ENCODE measurements at regions not wholly inside any gene's neighbourhood (a gene's known extent, or its start where the extent isn't known, plus 50 kb on each side); places are given as distances from the start of the nearest gene placed in this dataset.

- in situ Hi-C loops (cut with HindIII; ENCODE audit: low pct_ligation_motif_present, low pct_unique_long_range_greater_than_20kb, low sequenced_read_pairs): no loop called here
- no peak for DNase-seq
These were observed 108.5 kb upstream of the NXT1 start for GRCh38 chr20:23242104-23242503.

DNA sequence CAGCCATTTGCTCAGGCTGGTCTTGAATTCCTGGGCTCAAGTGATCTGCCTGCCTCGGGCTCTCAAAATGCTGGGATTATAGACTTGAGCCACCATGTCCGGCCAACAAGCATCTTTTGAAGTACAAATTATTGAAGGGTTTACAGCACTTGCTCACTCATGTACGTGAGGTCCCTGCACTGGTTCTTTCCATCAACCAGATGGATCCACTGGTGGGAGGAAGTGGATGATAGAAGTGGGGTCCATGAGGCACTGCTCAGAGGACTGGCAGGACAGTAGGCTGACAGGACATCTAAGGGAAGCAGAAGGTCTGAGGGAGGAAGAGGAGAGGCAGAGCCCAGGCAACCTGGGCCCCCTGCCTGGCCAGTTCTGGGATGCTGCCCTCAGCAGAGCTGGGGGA lies 109.2 kb upstream of the NXT1 start:
- no peak for DNase-seq
- in situ Hi-C loops (cut with HindIII; ENCODE audit: low pct_ligation_motif_present, low pct_unique_long_range_greater_than_20kb, low sequenced_read_pairs): no loop called here

DNA sequence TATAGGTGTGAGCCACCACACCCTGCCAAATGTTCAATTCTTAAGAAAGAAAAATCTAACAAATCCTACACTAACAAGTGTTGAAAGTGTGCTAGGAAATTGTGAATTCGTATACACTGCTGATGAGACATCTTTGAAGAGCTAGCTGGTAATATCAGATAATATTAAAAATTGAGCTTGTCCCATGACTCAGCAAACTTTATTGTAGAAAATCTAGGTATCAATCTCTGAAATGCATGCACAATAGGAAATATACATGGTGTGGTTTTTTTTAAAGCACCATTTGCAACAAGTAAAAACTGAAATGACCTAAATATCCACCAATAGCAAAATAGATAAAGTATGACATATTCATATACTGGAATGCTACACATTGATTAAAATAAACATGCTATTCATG lies 110.1 kb upstream of the NXT1 start:
- in situ Hi-C loops (cut with HindIII; ENCODE audit: low pct_ligation_motif_present, low pct_unique_long_range_greater_than_20kb, low sequenced_read_pairs): no loop called here

GRCh38 chr20:23237201-23237600 lies 113.4 kb upstream of the NXT1 start:
- in situ Hi-C loops (cut with HindIII; ENCODE audit: low pct_ligation_motif_present, low pct_unique_long_range_greater_than_20kb, low sequenced_read_pairs): no loop called here
- no peak for DNase-seq

More for the DNA sequence above, 110.1 kb upstream of the NXT1 start:
- DNase-seq: no peak

DNA sequence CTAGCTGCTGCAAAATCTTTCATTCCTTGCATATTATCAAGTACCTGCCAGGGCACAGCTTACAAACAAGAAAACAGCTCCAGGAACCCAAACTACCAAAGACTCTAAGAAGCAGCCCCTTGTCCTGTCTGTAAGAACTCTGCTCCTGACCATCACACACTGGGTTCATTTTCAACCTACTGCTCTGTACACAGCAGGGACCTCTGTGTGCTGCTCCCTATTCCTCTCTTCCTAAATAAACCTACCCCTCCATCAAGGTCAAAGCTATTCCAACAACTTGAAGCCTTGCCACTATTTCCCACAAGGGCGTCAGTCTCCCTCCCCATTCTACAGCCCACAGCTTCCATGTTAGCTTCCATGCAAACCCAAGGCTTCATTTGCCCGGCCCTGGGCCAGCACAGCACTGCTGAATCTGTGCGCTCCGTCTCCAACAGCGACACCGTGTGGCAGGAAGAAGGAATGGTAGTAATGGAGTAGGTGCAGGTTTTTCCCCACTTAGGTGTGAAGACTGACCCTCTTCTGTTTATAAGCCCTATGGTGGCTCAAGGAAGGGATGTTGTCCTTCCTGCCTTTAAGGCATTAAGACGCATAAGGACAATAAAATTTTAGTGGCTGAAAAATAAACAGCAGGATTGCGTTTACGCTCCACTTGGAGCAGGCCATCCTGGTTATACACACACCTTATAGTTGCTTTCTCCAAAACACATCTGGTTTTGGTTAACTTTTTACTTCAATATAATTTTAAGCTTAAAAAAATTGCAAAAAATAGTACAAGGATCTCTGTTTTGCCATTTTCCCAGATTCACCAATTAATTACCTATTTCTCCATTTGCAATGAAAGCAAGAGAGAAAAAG lies 115.2 kb upstream of the NXT1 start:
- in situ Hi-C loops (cut with HindIII; ENCODE audit: low pct_ligation_motif_present, low pct_unique_long_range_greater_than_20kb, low sequenced_read_pairs): no loop called here
- no peak for DNase-seq

- in situ Hi-C loops (cut with HindIII; ENCODE audit: low pct_ligation_motif_present, low pct_unique_long_range_greater_than_20kb, low sequenced_read_pairs): no loop called here
These were observed 116.1 kb upstream of the NXT1 start for GRCh38 chr20:23234311-23235078.

DNA sequence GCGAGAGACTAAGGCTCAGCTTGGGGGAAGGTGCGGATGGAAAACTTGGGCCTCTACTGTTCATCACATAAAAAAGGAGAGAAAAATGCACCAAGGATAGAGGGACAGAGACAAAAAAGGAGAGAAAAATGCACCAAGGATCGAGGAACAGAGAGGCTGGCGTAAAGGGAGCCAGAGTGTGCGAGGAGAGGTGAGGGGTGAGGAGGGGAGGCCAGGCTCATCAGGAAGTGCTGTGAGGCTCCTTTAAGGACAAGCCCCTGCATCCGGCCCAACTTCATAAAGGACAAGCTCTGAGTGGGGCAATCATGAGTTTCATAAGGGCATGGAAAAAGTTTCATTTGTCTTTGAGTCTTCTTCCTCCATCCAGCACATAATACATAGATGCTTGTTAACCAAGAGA lies 117.2 kb upstream of the NXT1 start:
- in situ Hi-C loops (cut with HindIII; ENCODE audit: low pct_ligation_motif_present, low pct_unique_long_range_greater_than_20kb, low sequenced_read_pairs): no loop called here
- DNase-seq: no peak

More at GRCh38 chr20:23234311-23235078, 116.1 kb upstream of the NXT1 start:
- no peak for DNase-seq

DNA sequence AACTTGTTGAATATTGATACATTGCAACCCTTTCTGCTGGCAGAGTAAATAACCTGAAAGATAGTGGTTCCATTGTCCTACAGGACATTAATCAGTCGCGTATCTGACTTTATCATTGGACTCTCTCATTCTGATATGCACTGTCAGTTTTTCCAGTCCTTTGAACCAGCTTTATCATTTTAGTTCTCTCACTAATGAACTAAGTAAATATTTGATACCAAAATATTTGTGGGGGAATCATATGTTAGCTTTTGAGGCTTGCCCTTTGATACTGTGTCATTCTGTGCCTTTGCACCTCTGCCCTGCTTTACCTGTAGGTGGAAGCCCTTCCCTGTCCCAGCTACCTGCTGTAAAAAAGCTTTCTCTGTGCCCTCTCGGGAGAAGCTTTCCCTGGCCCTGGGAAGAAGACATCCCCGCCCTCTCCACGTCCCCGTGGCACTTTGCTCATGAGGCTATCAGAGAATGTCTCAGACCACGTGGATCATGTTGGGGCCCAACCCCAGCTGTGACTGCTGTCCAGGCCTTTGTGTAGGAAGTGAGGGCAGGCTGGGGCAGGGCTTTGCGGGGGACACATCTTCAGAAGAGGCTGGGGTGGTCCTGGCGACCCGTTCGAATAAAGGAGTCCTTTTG lies 117.8 kb upstream of the NXT1 start:
- DNase-seq: no peak
- in situ Hi-C loops (cut with HindIII; ENCODE audit: low pct_ligation_motif_present, low pct_unique_long_range_greater_than_20kb, low sequenced_read_pairs): no loop called here

DNA sequence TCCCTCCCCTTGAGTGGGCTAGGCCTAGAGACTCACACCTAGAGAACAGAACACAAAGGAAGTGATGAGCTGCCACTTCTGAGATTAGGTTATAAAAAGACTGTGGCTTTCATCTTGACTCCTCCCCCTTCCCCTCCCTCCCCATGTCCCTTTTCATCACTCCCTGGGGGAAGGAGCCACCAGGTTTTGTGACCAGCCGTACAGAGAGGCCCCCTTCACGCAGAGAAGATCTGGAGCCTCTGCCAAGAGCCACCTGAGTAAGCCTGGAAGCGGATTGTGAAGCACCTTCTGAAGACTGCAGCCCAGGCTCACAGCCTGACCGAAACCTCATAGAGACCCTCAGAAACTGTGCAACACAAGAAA lies 118.4 kb upstream of the NXT1 start:
- in situ Hi-C loops (cut with HindIII; ENCODE audit: low pct_ligation_motif_present, low pct_unique_long_range_greater_than_20kb, low sequenced_read_pairs): no loop called here
- DNase-seq: no peak

GRCh38 chr20:23231561-23232218 lies 118.9 kb upstream of the NXT1 start:
- in situ Hi-C loops (cut with HindIII; ENCODE audit: low pct_ligation_motif_present, low pct_unique_long_range_greater_than_20kb, low sequenced_read_pairs): no loop called here
- no peak for DNase-seq

DNA sequence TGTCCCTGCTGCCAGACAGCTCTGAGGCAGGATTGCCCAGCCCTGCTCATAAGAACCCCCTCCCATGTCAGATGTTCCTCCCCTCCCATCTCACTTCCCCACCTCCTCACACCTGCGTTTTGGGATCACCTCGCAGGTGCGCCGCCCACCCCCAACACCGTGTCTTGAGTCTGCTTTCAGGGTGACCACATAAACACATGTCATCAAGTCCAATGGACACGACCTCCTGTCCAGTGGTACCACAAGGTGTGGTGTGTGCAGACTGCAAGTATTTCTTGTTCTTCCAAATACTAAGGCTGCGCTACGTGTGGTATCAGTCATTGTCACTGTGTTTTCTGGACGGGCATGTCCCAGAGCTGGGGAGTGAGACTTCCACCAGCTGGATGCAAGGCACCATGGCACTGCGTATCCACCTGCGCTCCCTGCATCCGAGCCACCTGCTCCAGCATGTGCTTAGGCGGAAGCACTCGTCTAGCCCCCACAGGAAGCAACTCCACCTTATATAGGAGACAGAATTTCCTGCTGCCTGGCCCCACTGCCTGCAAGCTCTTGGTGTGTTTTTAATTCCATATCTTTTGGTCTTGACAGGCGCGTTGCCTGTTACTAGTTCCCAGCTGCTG lies 119.7 kb upstream of the NXT1 start:
- in situ Hi-C loops (cut with HindIII; ENCODE audit: low pct_ligation_motif_present, low pct_unique_long_range_greater_than_20kb, low sequenced_read_pairs): no loop called here
- no peak for DNase-seq

- no peak for DNase-seq
- in situ Hi-C loops (cut with HindIII; ENCODE audit: low pct_ligation_motif_present, low pct_unique_long_range_greater_than_20kb, low sequenced_read_pairs): no loop called here
These were observed 120.6 kb upstream of the NXT1 start for GRCh38 chr20:23229989-23230388.

- in situ Hi-C loops (cut with HindIII; ENCODE audit: low pct_ligation_motif_present, low pct_unique_long_range_greater_than_20kb, low sequenced_read_pairs): no loop called here
These were observed 121.7 kb upstream of the NXT1 start for GRCh38 chr20:23228912-23229311.

GRCh38 chr20:23227976-23228375 lies 122.6 kb upstream of the NXT1 start:
- in situ Hi-C loops (cut with HindIII; ENCODE audit: low pct_ligation_motif_present, low pct_unique_long_range_greater_than_20kb, low sequenced_read_pairs): no loop called here
- DNase-seq: no peak

More at GRCh38 chr20:23228912-23229311, 121.7 kb upstream of the NXT1 start:
- DNase-seq: no peak

DNA sequence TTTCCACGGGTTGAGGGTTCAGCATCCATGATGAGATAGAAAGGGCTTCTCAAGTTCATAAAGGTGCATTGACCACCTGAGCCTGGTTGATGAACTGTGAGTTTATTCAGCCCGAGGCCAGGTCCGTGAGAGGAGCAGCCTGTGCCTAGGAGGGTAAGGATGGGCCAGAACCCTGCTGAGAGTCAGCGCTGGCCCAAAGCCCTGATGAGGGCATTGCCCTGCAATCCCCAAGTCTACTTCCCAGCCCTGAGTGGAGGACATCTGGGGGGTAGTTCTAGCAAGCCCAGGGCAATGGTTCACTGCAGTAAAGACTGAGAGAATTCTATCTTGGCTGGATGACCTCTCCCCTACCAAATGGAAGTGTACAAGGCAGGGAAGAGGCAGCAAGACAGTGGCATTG lies 123.3 kb upstream of the NXT1 start:
- in situ Hi-C loops (cut with HindIII; ENCODE audit: low pct_ligation_motif_present, low pct_unique_long_range_greater_than_20kb, low sequenced_read_pairs): no loop called here
- DNase-seq: no peak

GRCh38 chr20:23226612-23227265 lies 123.9 kb upstream of the NXT1 start:
- no peak for DNase-seq

DNA sequence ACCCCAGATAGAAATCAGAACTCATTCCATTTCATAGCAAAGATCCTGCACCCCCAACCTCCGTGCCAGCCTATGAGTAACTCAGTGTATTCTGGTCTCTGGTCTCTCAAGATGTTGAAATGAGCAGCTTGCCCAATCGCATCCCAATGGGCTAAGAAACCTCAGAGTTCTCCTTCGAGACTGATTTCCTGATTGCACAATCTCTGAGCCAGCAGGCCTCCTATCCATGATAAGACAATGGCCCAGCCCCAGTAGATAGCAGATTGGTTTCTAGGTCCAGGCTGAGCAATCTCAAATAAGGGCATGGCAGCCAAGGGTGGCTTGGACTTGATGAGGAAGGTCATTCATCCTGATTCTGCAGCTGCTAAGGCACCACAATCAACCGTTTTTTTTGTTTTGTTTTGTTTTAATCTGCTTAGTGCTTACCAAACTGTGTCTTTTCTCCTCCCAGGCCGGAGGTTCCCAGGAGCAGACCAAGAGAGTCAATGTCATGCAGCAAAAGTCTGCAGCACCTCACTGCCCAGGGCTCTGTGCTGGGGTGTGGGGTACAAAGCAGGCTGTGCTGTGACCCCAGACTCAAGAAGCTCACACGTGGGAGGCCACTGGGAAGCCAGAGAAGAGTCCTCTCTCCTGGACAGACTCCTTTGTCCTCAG lies 125.1 kb upstream of the NXT1 start:
- DNase-seq: no peak
- in situ Hi-C loops (cut with HindIII; ENCODE audit: low pct_ligation_motif_present, low pct_unique_long_range_greater_than_20kb, low sequenced_read_pairs): no loop called here

More at GRCh38 chr20:23226612-23227265, 123.9 kb upstream of the NXT1 start:
- in situ Hi-C loops (cut with HindIII; ENCODE audit: low pct_ligation_motif_present, low pct_unique_long_range_greater_than_20kb, low sequenced_read_pairs): no loop called here

DNA sequence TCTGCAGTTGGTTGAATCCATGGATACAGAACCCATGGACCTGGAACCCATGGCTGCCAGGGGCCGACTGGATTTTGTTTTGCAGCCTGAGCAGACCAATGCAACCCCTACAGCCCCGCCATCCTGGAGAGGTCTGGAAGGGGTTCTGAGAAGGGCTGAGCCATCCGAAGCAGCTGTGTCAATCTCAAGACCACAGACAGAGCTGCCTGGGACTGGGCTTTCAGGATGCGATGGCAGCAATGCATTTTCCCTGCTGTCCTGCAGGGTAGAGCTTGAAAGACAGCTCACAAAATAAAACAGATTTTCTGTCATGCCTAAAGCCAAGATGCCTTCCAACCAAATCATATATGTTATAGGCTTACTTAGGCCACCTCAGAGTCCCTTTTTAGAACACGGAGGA lies 125.8 kb upstream of the NXT1 start:
- in situ Hi-C loops (cut with HindIII; ENCODE audit: low pct_ligation_motif_present, low pct_unique_long_range_greater_than_20kb, low sequenced_read_pairs): no loop called here
- DNase-seq: no peak

Measured in ACHN (cell line).